Stimulated activated CD4-positive, alpha-beta T cell treated with anti-CD3 and anti-CD28 coated beads, TNF-alpha, amount 100 ng/mL, for 1 hour (primary cell): ENCODE measurements at regions not wholly inside any gene's neighbourhood (a gene's known extent, or its start where the extent isn't known, plus 50 kb on each side); places are given as distances from the start of the nearest gene placed in this dataset.

Experiments used
- DNase-seq, 3 donors: peaks; one replicate each; pipeline ENCODE4 v3.0.0-alpha.2; 2020; ENCODE audit warnings: low read depth in 3 of 3, low spot score in 1 of 3

DNA sequence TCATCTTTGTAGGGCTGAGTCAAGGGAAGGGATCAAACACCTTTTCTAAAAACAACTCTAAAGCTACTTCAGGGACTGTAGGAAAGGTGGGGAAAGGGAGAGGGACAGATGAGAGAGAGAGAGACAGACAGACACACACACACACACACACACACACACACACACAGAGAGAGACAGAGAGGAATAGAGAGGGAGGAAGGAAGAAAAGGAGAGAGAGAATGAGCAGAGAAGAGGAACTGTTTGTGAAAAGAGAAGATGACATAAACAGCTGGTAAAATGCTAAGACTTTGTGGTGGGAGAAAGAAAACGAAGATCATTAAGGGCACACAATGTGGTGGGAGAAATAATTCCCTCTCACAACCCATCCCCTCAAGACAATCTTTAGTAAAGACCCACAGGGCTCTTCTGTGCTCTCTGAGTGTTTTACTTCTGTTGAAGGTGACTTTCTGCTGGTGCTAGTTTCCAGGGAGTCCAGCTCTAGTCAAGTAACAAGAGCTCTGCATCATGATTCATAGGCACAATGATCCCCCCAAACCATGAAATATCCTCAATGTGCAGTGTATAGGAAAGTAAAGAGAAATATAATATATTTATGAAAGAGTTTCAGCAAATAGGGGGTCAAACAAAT is 77.2 kb upstream of the STK17B start:
- DNase-seq: no peak

DNA sequence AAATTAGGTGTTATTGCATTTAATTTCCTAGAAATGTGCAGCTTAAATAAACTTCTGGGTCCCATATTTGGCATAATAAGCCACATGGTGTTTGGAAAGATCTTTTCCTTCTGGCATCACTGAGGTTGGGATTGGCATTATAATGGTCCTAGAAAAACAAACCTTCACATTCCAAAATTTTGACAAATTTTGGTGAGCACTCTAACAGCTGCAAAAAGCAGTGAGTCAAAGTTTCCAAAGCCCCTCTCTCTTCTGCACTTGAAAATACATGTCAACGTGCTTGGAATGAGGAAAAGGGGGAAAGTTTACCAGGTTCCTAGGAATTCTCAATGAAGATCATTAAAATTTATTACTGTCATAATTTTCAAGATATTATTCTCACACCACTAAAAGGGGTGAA is 77.8 kb upstream of the STK17B start:
- DNase-seq: no peak

DNA sequence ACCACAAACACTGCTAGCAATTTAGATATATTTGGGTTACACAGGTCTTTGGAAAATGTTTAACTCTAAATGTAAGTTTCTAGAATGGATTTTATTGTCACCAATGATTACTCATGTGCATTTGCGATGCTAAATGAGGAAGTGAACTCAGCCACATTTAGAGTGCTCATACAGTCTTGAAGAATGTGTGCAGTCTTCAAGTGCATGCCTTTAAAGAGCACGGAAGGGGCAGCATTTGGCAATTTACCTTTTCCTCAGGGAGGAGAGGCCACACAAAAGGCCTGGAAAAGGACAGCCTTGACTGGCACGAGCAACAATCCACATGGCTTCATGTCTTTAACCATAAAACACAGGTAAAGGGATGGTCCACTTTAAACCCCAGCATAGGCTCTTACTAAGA is 78.5 kb upstream of the STK17B start:
- no peak for DNase-seq

DNA sequence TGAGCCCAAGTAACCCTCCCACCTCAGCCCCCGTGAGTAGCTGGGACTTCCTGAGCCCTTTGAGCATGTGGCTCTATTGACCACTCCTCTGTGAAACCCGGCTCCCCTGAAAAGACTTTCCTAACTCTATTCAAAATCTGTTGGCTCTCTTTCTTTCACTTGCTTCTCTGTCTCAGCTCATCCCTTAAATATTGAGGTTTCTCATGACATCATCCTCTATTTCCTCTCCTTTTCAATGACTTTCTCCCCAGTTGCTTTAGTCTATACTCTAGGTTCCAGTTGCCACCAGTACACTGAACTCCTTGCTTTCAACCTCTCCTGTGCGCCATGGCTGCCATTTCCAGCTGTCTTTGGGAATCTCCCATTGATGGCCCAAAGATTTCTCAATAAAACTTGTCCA is 79.8 kb upstream of the STK17B start:
- DNase-seq: no peak

DNA sequence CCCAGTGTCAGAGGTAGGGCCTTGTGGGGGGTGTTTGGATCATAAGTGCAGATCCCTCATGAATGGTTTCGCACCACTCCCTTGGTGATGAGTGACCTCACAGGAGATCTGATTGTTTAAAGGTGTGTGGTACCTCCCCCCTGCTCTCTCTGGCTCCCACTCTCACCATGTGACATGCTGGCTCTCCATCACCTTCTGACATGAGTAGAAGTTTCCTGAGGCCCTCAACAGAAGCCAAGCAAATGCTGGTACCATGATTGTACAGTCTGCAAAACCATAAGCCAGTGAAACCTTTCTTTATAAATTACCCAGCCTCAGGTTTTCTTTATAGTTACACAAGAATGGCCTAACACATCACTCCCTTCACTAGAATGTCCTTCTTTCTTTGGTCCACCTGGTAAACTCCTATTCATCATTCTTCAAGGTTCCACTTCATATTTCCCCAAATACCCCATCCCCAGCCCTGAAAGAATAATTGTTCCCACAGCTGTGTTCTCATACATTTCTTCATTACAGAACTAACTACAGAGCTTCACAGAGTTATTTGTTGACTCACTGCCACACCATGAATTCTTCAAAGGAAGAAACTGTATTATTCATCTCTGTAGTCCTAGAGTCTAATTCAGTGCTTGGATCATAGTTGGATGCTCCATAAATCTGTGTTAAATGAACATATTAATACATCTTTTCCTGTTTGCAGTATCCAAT is 81.2 kb upstream of the STK17B start:
- no peak for DNase-seq

DNA sequence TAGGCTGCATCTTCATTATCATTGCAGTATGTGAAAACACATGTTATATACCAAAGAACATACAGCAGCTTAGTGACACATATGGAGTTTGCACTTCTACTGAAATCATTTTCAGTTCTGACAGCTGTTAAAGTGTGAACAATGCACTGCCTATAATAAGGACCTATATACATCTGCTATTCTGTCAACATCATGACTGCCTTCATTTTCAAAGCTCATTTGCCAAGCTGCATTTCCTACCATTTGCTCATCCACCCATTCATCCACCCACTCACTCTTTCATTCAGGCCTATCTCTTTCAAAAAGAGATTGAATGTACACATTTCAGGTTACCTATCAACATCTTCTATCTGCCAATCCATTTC is 81.7 kb upstream of the STK17B start:
- no peak for DNase-seq

DNA sequence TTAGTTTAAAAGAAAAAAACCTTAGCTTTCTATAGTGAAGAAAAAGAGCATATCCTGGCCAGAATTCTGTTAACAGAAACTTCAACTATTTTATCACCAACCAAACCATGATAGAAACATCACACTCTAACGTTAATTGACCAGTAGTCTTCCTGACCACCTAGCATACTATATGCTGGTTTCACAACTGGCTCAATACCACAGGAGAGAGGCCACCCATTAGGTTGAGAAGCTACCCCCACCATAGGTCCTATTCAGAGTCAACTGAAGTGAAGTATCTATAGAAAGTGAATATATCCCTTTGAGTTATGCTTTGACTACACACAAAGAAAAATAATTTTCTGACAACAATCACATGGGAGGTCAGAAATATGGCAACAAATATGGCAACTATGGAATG is 85.2 kb upstream of the STK17B start:
- DNase-seq: no peak

DNA sequence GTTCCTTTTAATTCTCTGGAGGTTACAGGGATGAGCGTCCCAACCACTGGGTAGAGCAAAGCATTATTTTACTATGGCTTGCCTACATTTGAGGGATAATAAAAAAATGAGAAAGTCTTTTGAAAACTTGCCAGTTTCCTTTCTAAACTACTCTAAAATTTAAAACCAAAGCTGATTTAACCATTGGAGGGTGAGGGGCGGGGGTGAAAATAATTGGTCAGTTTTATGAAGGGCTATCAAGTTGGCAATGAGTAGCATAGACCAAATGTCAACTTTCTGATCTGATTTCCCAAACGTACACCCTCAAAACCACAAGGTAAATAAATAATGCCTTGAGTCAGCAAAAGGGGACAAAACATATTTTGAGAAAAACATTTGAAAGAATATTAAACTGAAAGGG is 85.7 kb upstream of the STK17B start:
- no peak for DNase-seq

DNA sequence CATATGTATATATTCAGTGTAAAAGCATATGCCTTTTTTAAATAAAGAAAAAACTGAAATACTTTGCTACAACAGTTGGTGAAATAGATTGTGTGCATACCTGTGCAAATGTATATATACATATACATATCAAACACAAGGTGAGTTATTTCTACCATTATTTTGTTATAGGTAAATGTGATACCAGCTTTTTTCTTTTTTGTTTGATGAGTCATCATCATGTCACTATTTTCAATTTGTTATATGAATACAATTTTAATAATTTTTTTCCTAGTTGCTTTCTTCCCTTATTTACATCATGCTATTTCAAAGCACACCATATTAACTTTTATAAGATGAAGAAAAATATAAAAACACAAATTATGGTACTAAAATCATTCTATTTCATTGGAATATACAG is 87.0 kb upstream of the STK17B start:
- no peak for DNase-seq

DNA sequence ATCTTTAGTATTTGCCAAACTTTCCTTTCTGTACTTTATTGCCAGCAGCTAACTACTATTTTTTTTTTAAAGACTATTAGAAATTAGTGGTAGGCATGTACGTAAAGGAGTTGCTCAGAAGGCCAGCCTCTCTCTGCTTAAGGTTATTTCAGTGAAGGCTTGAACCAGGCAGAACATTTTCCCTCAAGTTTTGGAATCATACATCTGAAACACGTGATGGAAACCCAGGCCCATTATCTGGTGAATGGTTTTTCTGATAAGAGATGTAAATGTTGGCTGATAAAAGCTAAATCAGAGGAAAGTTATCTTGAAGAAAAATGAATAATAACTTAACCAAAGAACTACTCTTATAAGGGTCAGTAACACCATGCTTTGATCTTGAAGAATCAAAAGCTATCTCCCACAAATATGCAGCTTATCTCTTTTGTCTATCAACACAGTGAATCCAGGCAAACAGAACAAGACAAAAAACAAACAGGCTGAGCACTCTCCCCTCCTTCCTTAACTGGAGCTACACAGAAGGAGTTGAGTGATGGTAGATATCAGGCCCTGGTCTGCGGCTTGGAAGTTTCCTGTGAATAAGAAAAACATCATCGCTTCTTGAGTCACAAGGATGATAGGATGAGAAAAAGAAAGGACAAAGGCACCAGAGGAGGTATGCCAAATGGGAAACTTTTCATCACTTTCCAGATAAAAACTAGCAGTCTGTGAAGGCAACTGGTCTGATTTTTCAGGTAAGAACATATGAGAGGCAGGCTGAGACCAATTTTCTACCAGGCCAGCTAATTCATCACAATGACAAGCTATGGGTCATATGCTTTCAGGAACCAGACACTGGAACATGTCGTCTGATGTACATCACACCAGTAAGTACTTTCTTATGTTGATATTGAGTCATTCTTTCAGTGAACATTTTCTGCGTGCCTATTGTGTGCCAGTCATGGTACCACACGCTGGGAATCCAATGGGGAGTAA is 88.4 kb upstream of the STK17B start:
- DNase-seq: no peak

DNA sequence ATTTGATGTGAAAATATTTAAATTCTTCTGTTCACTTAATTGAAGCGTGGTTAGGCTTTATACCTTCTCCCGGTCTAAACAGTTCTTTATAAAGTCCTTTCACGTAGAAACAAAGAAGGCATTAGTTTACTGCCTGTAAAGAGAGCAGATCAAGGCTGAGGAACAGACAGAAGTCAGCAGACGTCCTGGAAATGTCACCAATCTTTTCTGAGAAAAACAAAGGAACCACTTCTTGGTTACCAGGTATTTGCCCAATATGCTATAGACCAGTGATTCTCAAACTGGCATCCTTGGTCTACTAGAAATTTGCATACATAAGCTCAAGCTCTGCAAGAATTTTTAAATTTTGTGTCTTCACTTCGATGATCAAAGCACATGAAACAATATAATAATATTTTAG is 89.2 kb upstream of the STK17B start:
- no peak for DNase-seq

DNA sequence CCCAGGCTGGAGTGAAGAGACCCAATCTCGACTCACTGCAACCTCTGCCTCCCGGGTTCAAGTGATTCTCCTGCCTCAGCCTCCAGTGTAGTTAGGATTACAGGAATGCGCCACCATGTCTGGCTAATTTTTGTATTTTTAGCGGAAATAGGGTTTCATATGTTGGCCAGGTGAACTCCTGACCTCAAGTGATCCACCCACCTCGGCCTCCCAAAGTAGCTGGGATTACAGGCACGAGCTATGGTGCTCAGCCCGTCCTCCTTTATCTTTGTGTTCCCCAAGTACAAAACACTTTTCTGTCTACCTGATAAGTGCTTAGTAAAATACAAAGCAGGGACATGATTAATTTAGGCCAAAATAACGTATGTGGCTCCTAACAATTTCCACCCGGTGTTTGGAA is 91.2 kb upstream of the STK17B start:
- DNase-seq: no peak

DNA sequence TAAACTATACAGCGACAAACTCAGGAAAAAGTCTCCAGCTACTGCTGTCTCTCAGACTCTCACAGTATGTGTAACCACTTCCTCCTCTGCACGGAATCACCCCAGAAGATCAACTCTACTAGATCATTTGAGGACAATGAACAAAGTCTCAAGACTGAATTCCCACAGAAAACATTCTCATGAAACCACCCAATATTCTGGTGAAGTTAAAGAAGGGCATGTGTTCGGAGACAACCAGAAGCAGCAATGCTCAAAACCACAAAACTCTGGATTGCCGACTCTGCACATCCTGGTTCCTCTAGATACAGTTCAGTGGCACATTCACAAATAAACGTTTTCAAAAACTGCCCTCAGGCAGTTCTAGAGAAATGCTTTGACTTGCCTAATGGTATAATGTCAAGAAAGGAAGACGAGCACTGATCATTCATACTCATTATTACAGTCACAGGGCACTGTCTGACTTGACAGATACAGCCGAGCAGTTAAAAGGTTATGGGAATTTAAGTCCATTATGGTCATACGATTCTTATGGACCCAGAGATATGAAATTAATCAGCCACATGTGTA is 91.9 kb upstream of the STK17B start:
- peak in 1 of 3 donors; percentile 30 for DNase-seq

DNA sequence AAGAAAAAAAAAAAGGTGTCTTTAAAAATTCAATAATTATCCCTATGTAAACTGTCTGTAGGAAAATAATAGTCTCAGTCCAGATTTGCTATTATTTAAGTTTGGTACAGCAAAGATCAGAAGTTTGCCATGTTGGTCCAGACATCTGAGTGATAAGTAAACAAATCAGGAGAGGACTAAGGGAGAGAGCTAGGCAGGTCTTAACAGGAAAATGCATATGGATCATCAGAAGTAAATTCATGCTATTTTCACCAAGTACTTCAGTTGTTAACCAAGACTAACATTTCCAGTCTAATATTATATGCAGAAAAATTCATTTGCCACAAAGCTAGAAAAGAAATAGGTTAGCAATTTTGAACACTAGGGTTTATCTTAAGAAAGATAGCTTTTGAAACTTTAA is 95.0 kb upstream of the STK17B start:
- DNase-seq: no peak

DNA sequence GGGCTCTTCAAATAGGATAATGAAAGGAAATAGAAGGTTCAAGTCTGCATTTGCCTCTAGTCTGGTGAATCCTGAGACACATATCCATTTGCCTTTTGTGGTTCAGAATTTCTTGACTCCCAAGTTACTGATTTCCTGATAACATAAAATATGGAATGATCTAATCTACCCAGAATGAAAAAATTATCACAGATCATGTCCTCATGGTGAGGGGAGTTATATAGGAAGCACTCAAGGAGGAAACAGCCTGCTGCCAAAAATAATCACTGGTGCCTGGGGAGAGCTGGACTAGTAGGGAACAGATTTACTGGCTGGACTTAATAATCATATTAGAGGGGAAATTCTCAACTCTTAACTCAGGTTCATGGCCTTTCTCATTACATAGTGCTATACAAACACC is 95.5 kb upstream of the STK17B start:
- DNase-seq: no peak

DNA sequence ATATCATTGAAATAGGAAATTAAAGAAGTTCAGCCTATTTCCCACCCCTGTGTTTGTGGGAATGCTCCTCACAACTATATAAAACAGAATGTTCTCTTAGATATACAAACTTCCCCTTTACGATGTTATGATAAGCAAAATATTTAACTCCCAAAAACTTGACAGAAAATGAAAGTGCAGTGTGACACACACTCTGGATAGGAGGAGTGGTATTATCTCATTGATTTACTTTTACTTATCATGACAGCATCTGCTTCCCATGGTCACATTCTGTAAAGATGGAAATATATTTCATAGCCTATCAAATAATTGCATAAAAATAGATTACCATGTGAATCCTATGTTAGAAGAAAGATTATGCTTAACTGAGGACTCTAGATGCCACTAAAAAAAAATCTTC is 96.6 kb upstream of the STK17B start:
- no peak for DNase-seq

DNA sequence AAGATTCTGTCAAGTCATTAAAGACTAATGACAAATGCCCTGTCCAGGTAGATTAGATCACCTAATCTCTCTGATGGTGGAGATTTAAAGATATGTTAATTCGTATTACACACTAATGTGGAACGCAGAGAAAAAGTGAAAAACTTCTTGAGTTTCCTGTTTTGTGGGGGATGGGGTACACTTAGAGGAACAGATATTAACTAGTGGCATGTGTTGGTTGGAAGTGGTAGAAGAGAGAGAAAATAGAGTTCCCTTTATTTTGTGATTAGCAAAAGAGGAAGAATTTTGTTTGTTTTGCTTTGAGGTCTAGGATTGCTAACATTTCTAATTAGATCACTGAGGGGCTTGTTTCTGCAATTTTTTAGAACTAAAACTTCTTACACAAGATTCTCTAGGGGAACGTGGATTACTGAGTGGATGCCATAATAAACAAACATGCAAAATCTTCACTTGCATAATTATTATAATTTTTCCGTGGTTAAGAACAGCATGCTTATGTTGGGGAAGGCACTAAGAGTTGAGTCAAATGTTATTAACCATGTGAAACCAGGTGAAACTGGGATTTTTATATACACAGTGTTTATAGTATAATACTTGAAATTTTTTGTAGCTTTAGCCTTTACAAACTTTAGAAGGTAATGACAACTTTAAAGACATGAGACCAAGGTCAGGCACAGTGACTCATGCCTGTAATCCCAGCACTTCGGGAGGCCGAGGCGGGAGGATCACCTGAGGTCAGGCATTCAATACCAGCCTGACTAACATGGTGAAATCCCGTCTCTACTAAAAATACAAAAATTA is 97.4 kb upstream of the STK17B start:
- no peak for DNase-seq

DNA sequence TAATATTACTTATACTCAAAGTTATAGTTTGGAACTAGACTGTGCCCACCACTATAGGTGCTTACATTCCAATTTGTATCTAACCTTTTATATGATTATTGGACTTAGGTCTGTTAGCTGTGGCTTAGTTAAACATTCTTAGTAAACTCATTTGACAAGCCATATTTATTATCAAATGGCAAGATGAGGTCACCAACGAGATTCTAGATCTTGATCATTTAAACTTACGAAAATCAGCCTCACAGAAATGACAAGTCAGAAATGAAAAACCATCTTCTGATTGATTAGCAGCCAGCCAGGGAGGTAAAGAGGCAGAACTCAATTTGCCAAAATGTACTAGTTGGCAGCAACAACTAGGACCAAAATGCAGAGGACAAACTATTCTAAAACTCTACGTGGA is 100.4 kb upstream of the STK17B start:
- DNase-seq: no peak

DNA sequence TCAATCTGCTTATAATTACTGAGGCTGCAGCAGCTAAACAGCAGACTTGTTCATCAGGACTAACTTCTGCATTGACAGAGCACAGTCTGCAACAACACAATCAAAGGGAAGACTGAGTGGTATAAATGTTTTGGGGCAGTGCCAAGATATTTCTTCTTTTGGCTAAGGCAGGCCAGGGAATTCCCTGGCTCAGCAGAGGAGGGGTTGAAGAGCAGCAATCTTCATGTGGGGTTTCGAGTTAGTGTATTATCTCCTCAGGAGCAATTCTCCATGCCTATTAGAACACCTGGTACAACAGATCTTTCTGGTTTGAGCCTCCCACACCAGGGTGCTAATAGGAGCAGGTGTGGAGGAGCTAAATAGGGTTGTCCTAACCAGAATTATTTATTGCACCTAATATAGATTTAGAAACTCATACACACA is 103.0 kb upstream of the STK17B start:
- no peak for DNase-seq

DNA sequence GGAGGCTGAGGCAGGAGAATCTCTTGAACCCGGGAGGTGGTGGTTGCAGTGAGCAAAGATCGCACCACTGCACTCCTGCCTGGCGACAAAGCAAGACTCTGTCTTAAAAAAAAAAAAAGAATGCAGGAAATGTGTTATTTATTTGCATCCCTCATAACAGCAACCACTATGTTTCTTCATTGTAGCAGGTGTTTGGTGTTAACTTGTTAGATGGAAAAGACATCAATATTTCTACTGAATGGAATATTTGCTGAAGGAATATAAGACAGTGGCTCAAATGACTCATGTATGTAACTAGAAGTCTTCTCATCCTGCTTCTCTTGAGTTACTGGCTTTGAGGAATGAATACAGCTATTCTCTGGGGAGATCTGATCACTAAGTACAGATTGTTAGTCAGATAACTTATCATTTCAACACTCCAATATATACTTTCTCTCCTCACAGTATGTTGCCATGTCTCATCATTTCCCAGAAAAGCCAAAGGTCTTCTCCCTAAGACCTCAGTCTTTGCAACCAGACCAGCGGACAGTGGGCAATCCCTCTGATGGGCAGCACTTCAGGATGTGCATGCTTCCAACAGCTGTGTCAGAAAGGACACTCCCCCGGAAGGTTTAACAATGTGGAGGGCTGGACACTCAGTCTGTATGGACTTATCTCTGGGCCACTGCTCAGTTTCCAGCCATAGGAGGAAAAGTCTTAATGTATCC is 104.4 kb upstream of the STK17B start:
- no peak for DNase-seq
